GM19397 (cell line): ENCODE measurements at regions not wholly inside any gene's neighbourhood (a gene's known extent, or its start where the extent isn't known, plus 50 kb on each side); places are given as distances from the start of the nearest gene placed in this dataset.

Source experiments
- ATAC-seq: cut with Tn5 transposase; IDR thresholded peaks from one replicate; pipeline ENCODE4 v1.9.1; 2021; ENCODE audit warnings: mild to moderate bottlenecking, moderate library complexity; ENCODE audit not compliant: unreplicated experiment

DNA sequence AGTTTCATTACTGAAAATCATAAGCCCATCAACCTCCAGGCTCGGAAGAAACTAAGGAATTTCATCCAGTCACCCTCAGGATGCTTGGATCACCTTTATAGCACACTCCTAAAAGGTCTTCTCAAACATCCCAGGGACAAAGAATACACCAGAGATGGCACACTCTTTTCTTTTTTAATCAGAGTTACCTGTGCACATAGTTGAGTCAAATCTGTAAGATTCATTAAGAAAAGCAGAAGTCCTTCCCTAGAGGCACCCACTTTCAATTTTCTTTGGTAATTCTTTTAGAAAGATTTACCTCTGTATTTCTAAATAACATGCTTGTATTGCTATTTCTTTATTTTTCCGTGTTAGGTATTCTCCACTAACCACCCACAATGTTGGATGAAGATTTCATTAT lies 50.6 kb upstream of the IL6 start:
- ATAC-seq, result no peak

DNA sequence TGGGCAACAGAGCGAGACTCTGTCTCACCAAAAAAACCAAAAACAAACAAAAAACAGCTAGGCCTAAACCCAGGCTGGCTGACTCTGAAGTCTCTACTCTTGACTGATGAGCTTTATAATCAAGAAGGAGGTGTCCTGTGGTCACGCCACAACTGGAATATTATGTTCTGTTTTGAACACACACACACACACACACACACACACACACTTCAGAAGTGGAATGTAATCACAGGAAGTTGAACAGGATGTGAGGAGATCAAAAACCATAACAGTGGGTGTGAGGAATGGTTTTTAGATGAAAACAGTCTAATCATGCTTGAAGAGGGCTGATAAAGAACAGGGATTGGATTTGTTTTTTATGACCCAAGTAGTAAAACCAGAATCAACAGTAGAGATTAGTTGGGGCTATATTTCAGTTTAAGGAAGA lies 51.1 kb upstream of the IL6 start:
- no peak for ATAC-seq

DNA sequence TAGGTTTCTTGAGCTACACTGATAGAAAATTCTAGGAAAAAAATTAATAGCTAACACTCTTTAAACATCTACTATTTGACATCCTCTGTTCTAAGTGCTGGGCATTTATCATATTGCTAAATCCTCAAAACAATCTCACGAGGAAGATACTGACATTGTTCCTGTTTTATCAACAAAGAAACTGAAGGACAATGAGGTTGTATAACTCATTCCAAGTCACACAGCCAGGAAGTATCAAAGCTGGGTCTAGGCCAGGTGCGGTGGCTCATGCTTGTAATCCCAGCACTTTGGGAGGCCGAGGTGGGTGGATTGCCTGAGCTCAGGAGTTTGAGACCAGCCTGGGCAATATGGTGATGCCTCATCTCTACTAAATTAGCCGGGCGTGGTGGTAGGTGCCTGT lies 51.6 kb upstream of the IL6 start:
- ATAC-seq, result no peak

DNA sequence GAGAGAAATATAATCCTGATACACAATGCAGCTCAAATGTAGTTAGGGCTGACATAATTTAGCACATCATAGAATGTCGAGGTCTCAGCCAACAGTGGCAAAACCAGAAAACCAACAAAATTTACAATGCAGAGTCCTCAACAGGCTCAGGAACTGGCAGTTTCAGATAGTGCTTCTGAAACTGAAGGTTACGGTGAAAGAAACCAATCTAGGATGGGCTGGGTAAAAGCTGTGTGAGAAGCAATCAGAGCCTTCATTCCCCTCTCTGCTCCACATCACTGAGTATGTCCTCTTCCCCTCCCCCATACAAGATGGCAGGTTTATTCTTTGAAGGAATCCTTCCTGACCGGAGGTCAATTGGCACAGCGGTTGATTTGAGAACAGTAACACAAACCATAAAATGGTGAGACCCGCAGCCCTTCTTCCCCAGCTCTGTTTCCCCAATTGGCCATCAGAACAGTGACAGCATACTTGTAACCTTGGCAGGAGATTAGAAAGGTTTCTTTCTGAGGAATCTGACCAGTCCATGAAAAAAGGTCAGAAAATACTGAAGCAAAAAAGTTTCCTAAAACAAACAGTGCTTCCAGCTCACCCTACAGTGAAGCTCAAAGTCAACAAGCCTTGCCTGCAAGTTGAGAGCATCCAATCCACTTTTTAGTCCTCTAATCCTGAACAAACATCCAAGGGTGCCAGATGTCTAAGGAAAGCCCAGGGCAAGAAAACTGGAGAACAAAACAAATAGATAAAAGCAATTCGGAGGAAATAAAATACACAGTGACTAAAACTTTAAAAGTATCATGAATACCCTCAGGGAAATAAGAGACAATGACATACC lies 53.9 kb upstream of the IL6 start:
- ATAC-seq, result peak; percentile 71

DNA sequence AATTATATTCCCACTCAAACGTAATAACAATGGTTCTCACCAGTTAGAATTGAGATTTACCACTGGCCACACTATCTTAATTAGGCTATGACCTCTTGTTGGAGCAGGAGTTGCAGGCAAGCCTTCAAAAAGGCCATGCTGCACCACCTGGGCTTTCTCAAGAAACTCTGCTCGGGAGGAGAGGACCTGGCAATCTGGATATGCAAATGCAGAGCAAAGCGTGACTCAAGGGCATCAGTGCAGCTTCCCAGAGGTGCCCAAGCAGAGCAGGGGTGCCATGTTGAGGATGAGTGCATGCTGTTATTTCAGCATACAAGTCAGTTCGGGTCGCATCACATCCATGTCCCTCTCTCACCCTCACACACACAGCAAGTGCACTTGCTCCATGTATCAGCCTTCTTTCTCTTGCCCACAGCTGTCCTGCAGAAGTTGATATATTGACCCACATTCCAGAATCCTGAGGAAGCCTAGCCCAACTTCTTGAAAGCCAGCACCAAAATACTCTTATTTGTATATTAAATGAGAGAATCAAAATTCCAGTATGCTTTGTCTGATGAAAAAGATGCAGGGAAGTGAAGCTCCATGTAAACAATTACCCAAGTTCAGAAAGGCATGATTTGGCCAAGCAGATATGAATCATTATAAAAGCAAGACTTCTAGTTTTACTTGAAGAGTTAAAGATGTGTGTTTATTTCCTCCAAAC lies 55.7 kb upstream of the IL6 start:
- ATAC-seq, result no peak

DNA sequence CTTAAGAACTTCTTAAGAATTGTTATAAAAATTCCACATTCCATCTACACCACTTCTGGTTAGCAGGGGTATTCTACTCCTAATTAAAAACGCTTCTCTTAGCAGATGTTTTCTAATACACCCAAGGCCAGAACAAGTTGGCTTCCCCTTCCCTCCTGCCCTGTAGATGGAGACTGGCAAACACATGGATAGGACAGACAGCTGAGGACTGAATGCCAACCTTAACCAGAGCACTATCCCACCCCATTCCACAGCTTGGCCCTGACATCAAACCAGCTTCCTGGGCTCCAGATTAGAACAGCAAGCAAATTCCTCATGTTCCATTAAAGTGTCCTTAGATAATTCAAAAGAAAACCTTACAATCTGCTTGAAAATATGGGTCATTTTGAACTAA lies 56.6 kb upstream of the IL6 start:
- no peak for ATAC-seq

DNA sequence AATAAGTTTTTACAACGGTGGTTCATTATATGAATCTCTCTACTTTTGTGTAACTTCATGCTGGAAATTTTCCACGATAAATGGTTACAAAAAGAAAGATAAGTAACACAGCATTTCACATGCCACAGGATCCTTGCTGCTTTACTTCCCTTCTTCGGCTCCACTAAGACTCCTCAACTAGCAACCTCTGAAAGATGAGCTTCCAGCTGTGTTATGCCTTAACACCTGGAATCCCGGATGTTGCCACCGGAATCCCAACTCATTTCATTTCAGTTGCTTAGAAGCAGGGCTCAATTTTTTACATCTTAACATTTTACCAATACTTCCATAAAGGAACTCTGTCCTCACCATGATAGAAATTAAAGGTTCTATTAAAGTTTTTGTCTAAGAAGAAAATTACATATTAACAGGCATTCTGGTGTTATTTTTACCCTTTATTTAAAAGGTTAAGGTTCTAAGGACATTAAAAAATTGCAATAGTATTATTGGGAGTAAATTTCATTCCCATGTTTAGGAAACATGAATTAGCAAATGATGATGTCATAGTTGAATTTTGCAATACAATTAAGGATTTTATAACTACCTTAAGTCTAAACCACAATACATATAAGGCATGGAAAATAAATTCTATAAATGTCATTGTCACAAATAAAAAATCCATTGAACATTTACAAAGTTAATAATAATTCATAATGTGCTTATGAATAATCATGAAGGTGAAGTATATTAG lies 57.1 kb upstream of the IL6 start:
- no peak for ATAC-seq

DNA sequence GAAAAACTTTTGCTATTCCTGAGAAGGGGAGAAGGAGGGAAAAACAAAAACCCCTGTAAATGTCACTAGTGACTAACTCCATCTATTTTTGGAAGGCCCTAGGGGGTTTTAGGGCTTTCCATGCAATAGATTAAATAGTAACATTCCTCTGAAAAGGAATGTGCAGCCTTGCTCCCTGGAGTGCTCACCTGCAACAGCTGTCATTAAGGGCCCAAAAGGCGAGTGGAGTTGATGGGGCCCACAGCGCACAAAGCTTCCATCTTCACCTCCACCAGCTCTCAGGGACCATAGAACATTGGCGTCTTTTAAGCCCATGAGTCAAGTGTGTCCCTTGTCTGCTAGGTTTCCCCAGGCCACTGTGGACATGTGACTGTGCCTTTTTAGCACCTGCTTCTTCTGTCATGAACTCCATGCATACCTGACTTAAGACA lies 58.0 kb upstream of the IL6 start:
- ATAC-seq, result no peak

DNA sequence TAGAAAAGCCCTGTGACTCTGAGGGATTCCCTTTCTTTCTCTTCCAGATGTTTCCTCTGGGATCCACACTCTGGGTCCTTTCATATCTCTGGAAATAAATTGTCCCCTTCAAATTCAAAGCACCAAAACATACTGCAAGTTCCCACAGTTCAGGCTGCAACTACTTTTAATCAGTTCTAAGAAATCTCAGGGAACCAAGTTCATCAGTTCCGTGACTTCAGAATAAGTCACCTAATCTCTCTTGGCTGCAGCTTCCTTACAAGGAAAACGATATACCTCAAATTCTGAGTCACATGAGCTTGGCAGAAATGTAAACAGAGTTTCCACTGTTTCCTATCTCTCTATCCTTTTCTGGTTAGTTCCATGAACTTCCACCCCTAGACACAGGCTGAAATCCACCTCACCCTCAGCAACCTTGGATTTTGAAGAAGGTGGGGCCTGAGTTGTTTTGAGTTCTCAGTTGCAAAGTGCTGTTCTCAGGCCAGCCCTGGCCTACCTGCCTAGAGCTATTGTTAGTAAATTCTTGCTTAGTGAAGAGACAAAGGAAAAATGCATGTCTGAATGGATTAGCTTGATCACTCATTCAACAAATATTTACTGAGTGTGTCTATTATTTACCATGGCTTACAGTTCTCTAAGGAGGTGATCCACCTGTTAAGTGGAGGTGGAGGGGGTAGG lies 59.3 kb upstream of the IL6 start:
- ATAC-seq, result no peak

DNA sequence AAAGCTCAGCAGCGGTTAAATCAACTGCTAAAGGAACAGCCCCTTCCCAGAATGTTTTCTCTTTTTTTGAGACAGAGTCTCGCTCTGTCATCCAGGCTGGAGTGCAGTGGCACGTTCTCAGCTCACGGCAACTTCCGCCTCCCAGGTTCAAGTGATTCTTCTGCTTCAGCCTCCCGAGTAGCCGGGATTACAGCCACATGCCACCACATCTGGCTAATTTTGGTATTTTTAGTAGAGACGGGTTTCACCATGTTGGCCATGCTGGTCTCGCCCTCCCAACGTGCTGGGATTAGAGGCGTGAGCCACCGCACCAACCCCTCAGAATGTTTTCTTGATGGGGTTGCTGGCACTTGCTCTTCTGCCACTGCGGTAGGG lies 59.8 kb upstream of the IL6 start:
- no peak for ATAC-seq

DNA sequence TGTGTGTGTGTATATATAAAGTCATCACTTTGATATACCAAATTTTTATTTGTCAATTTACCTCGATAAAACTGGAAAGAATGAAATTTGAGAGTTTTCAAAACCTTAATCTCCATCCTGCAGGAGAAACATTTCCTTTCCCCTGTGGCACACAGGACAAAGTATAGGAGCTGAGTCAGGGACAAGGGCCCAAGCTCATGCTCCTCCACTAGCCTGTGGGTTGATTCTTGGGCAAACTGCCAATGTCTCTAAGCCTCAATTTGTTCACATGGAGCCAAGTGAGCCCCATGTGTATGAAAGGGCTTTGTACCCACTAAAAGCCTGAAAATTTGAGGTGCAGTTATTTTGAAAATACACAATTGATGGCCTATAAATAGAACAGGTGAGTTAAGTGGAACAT lies 60.3 kb upstream of the IL6 start:
- no peak for ATAC-seq

DNA sequence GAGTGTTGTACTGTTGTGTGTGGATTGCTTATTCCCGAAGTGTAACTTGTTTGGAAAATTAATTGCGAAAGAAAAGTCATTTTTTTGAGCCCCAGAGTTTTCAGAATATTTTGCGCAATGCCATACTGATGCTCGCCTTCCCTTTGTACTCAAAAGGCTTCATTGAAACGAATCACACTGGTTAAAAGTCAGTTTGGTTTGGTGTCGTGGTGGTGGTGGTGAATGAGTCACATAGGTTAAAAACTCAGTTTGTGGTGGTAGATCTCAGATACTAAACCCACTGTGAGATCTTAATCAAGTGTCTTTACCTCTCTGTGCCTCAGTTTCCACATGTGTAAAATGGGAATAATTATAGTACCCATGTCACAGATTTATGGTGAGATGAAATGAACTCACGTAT lies 61.1 kb upstream of the IL6 start:
- no peak for ATAC-seq

DNA sequence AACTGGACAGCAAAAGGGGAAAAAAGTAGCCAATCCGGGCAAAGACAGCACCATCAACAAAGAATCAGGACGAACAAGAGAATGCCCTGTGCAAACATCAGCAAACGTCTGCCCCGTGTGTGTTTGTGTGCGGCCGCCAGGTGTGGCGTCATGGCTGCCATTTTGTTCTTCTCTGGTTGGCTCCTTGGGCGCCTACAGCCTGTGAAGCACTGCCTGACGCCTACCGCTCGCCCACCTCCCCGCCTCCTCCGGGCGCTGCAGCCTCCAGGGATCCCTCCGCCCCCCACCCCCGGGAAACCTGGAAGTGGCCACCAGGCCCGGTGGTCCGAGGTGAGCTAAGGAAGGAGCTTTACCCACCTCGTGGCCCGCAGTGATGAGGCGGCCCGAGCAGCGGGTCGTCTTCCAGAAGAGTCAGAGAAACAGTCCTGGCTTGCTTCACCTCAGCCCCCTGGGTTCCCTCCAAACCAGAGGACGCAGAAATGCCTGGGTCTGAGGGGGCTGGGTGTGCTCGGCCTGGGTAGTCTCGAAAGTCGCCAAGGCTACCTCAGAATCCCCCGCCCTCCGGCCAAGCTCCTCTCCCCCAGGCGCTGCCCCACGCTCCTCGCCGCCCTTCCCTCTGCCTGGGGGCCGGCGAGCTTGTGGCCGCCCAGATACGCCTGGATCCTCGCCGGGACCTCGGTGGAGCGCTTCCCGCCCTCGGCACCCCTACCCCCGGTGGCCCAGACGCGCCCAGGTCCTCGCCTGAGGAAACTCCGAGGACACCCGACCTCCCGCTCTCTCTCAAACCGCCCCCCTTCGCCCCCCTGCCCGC lies 61.8 kb upstream of the IL6 start:
- no peak for ATAC-seq

DNA sequence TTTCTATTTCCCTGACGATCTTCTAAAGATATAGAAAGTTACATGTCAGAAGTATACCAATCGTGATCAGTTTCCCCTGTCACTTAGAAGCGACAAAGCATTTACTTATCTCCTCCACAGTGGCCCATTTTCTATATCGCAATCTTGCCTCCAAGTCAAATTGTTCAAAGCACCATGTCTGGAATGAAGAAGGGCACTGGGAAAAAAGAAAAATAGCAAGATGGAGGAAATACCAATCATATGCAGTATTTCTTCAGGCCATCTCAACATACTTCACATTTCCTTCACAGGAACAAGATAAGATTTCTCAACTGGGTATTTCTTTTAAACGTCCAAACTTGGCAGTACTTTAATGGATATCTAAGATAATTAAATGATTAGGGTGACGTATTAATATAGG lies 63.3 kb upstream of the IL6 start:
- ATAC-seq, result no peak

DNA sequence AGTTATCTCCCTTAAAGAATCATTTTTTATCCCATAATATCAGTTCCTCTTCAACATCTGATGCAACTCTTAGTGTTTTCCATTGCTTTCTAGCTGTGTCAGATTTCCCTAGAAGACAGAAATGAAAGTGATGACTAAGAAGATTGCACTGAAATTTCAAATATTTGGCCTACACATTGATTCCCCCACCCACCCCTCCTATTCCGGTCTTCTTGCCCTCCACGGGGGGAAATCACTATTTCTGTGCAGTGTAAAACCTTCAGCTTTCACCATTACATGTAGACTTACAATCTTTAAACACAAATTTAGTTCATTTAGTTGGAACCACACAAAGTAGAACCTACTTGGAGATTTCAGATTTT lies 63.7 kb upstream of the IL6 start:
- no peak for ATAC-seq

DNA sequence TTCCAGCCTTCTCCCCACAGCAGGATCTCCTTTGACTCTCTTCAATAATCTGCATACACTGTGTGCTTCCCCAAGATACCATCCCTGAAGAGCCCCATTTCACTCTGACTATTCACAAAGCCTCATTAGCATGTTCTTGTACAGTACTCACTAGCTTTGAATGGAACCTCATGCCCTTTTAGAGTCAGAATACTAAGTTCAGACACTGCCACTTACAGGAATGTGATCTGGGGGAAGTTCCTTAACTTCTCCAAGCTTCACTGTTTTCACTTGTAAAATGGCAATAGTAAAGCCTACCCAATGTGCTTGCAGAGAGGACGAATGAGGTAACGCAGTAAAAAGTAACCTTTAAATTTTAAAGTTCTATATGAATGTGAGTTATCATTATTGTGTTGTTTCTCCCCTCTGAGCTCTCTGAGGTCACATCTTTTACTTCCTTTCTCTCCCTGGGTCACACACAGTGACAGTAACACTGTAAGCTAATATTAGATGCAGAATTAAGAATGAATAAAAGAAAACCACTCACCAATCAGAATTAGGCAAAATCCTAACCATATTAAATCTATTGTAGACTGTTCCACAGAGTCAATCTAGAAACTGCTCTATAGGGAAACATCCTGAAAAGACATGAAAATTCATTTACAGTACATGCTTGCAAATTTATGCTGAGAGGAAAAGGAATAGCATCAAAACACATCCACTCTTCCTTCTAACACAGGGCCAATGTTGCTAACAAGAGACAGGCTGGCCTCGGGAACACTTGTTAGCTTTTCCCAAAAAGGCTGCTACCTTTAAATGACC lies 64.2 kb upstream of the IL6 start:
- peak; percentile 37 for ATAC-seq

DNA sequence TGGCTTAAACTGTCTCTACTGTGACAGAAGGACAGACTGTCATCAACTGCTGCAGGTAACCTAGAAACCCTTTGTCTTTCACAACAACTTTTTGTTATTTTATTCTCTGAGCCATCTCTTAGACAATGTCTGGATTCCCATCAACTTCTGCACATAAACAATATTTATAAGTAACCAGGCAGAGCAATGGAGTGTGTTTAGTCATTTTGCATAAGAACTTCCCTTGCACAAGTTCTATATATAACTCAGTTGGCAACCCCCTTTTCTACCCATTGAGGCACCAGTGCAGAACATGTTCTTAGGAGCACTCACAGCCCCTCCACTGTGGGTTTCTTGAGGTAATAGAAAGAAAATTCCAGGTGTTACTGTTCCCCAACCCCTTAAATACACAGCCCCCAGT lies 65.0 kb upstream of the IL6 start:
- ATAC-seq, result peak; percentile 56

DNA sequence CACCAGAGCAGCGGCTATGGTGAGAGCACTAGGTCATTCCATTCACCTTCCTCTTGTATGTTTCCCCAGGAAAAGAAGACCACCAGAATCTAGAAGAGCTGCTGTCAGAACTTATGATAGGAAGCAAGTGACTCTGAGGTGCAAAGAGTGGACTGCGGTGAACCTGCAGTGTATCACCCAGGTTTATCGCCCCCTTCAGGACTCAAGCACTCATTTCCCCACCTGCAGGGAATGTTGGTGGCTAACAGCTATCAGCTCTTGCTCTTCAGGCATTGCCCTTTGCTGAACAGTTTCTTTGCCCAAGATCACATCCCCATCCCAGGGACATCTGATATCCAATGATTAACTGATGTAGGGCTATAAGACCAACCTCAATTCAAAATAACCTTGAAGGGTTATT lies 66.3 kb upstream of the IL6 start:
- ATAC-seq, result no peak

DNA sequence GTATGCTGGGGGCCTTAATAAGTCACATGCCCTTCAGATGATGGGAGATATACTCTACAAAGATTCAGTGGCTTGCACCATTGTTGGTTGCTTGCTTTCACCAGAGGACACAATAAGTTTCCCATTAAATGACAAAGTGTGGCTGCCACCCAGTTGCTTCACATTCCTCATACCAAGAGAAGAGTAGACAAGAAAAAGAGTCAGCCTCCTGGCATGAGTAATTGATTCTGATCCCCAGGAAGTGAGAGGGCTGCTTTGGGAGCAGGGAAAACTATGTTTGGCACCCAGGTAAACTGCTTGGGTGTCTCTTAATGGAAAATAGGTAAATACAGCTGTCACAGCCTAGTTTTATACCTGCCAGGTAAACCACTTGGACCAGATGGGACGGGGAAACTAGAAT lies 66.7 kb upstream of the IL6 start:
- ATAC-seq, result no peak

DNA sequence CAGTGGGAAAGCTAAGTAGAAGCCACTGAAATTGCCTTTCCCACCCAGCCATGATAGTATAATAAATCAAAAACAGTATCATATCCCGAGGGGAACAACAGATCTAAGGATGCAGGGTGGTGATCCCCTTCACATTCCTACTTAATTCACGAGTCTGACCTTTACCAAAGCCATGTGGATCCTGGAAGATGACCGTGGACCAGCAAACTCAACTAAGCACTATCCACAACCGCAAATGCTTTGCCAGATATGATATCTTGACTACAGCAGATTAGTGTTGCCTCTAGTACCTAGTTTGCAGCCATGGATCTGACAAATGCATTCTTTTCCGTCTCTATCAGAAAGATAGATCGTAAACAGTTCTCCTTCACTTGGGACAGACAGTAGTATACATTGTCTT lies 67.3 kb upstream of the IL6 start:
- no peak for ATAC-seq
